ENCODE measurements at regions not wholly inside any gene's neighbourhood (a gene's known extent, or its start where the extent isn't known, plus 50 kb on each side); places are given as distances from the start of the nearest gene placed in this dataset.

DNA sequence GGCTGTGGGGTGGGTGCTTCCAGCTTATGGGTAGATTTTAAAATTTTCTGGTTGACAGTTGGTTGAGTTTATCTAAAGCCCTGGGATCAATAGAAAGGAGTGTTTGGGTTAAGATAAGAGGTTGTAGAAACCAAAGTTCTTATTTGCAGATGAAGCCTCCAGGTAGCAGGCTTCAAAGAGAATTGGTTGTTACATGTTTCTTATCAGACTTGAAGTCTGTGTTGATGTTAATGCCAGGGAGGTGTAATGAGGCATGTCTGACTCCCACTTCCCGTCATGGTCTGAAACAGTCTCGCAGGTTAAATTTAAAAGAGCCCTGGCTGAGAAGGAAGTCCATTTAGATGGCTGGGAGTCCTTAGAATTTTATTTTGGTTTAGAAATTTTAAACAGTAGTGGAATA is 165.2 kb upstream of the TMEM72 start:
- TF ChIP-seq, protein P1, sequence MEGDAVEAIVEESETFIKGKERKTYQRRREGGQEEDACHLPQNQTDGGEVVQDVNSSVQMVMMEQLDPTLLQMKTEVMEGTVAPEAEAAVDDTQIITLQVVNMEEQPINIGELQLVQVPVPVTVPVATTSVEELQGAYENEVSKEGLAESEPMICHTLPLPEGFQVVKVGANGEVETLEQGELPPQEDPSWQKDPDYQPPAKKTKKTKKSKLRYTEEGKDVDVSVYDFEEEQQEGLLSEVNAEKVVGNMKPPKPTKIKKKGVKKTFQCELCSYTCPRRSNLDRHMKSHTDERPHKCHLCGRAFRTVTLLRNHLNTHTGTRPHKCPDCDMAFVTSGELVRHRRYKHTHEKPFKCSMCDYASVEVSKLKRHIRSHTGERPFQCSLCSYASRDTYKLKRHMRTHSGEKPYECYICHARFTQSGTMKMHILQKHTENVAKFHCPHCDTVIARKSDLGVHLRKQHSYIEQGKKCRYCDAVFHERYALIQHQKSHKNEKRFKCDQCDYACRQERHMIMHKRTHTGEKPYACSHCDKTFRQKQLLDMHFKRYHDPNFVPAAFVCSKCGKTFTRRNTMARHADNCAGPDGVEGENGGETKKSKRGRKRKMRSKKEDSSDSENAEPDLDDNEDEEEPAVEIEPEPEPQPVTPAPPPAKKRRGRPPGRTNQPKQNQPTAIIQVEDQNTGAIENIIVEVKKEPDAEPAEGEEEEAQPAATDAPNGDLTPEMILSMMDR (IDR thresholded peaks at IDR 0.05; ENCODE audit: insufficient read depth, low read length, poor library complexity, severe bottlenecking): no peak
- no peak for TF ChIP-seq EZH2phosphoT487 (conservative IDR thresholded peaks at IDR 0.05; ENCODE audit: low read length)
